Heart left ventricle (tissue), 16 donors: ENCODE measurements at regions not wholly inside any gene's neighbourhood (a gene's known extent, or its start where the extent isn't known, plus 50 kb on each side); places are given as distances from the start of the nearest gene placed in this dataset.
"Not testable (repeated sequence)": the region's sequence is repeated elsewhere in the genome, so short reads cannot be mapped to it uniquely, and the experiment has no call there.

Experiments
- ATAC-seq, 4 donors: fragments of 200-7000 bp; cut with Tn5 transposase; one replicate each; pipeline ENCODE4 v1.9.1; 2020 to 2022; ENCODE audit warnings: moderate library complexity in 4 of 4, mild to moderate bottlenecking in 3 of 4, moderate number of reproducible peaks in 1 of 4
- DNase-seq, 5 donors: peaks; one replicate each; pipeline ENCODE4 v3.0.0-alpha.2; 2020
- H3K27ac ChIP-seq, 12 donors: fragments of 200-600 bp; sonication (generic) in 4 of 12; one replicate each; pipeline versions ENCODE4 v1.5.0 to v1.8.0; 2016 to 2022; ENCODE audit warnings: mild to moderate bottlenecking in 2 of 12
- H3K27me3 ChIP-seq, 9 donors: fragments of 200-600 bp; sonication (generic) in 2 of 9; one replicate each; pipeline versions ENCODE4 v1.5.1 to v1.8.0; 2016 to 2022; ENCODE audit warnings: mild to moderate bottlenecking in 3 of 9
- H3K36me3 ChIP-seq, 9 donors: fragments of 200-600 bp; sonication (generic) in 2 of 9; one replicate each; pipeline versions ENCODE4 v1.5.0 to v1.8.0; 2018 to 2022; ENCODE audit warnings: mild to moderate bottlenecking in 2 of 9
- H3K4me1 ChIP-seq, 12 donors: fragments of 200-600 bp; sonication (generic) in 4 of 12; one replicate each; pipeline versions ENCODE4 v1.5.0 to v1.8.0; 2016 to 2022; ENCODE audit warnings: mild to moderate bottlenecking in 3 of 12
- H3K4me3 ChIP-seq, 12 donors: fragments of 200-600 bp; sonication (generic) in 4 of 12; one replicate each; pipeline versions ENCODE4 v1.5.0 to v1.8.0; 2017 to 2022; ENCODE audit warnings: mild to moderate bottlenecking in 9 of 12, moderate library complexity in 4 of 12
- H3K9me3 ChIP-seq, 12 donors: fragments of 200-600 bp; sonication (generic) in 4 of 12; one replicate each; pipeline versions ENCODE4 v1.5.0 to v1.8.0; 2016 to 2022; ENCODE audit warnings: mild to moderate bottlenecking in 1 of 12
- POLR2A ChIP-seq, 2 donors: fragments of 450-650 bp; IDR thresholded peaks; one replicate each; pipeline ENCODE4 v1.6.1; 2017; ENCODE audit warnings: antibody characterized with exemption in 2 of 2, mild to moderate bottlenecking in 2 of 2, moderate library complexity in 2 of 2
- WGBS, 4 donors: extraction: QIAGEN DNeasy Blood & Tissue Kit in 2 of 4; methylation state at CpG; one replicate each; pipeline versions ENCODE4 v1.1.5 to v1.1.7; 2013 to 2018; 5-methylcytosine and 5-hydroxymethylcytosine counted together
- intact Hi-C, 10 donors: fragments of 100-400 bp; cut with DNase I; formaldehyde crosslinking; loops; one replicate each; pipeline versions ENCODE4 v1.11.1 to v1.14.2; 2022
- TF ChIP-seq, protein P1 (sequence below), 12 donors: fragments of 200-600 bp; sonication (generic) in 4 of 12; IDR thresholded peaks; one replicate each; pipeline versions ENCODE4 v1.5.0 to v1.8.0; 2018 to 2022; ENCODE audit warnings: antibody characterized with exemption in 12 of 12, mild to moderate bottlenecking in 5 of 12
- donor health status: ischemic (EF 13 %, LVEDD 7.1; RV severe dilation, severe dysfunction).
- donor health status: healthy with polysubstance abuse.
- donor health status: DM: no; HTN: yes; CAD: no.
- donor health status: DM: no; HTN: no; CAD: no.
- donor health status: ischemic (EF 25% LVEDD 6.9; RV normal size, moderate dysfunction).
- donor health status: ischemic (EF 25% LVEDD 5.7; RV mildly dilated, moderate dysfunction).
- donor health status: healthy.
- donor health status: DM: yes; HTN: yes; CAD: no.
- donor health status: ischemic (EF 35%, LVEDD 5.7; RV mildly dilated, moderate dysfunction).
- donor health status: nonischemic (EF 11% LVEDD 7.7; RV severe dilation, severe dysfunction).
- donor health status: DM: yes; HTN: yes; CAD: no.
- donor health status: PGD.
- donor health status: ischemic (EF 29% LVEDD 5.4; RV normal size, mild dysfunction).
- donor health status: nonischemic (EF 23%, LVEDD 6.1; RV moderate dilation, normal function).

DNA sequence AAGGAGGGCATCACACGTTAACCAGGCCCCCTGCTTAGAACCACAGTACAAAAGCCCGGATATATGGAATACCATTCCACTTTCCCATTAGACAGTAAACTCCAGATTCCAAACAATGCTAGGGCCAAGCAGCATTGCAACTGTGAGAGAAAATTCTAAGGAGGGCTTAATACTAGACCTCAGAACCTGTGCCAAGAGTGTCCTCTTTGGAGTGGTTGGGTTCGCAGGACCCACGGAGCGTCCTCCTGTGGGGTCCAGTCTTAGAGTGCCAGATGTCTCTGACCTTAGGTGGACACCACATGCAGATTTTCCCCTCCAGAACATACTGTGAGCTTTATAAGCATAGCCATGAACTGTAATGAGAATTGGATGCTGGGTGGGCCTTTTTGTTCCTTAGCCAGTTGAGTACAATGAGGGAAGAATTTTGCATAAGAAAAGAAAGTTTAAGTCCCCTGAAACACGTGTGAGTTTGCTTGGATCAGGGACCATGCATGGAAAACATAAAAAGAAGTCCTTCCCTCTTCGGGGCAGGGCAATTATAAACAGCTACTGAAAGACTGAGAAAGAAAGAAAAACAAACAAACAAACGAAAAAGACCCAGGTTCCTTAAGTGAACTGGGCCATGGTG is 325.7 kb downstream of the NEK10 start:
- TF ChIP-seq, protein P1, sequence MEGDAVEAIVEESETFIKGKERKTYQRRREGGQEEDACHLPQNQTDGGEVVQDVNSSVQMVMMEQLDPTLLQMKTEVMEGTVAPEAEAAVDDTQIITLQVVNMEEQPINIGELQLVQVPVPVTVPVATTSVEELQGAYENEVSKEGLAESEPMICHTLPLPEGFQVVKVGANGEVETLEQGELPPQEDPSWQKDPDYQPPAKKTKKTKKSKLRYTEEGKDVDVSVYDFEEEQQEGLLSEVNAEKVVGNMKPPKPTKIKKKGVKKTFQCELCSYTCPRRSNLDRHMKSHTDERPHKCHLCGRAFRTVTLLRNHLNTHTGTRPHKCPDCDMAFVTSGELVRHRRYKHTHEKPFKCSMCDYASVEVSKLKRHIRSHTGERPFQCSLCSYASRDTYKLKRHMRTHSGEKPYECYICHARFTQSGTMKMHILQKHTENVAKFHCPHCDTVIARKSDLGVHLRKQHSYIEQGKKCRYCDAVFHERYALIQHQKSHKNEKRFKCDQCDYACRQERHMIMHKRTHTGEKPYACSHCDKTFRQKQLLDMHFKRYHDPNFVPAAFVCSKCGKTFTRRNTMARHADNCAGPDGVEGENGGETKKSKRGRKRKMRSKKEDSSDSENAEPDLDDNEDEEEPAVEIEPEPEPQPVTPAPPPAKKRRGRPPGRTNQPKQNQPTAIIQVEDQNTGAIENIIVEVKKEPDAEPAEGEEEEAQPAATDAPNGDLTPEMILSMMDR (IDR thresholded peaks at IDR 0.05): no peak
- no peak for TF ChIP-seq POLR2A (IDR thresholded peaks at IDR 0.05)
- DNase-seq: no peak
- H3K36me3 ChIP-seq: no peaks in the 10 kb centered on the region
- no peak for ATAC-seq
- H3K9me3 ChIP-seq: peaks cover 0 to 10% (median 0%) of the 10 kb centered on the region in 12 donors
- H3K27ac ChIP-seq: no peak overlapping the region
- H3K4me1 ChIP-seq: no peaks in the 10 kb centered on the region
- 49 to 57% (median 55%) methylated on average over 8 of the region's 8 CpGs for WGBS, 4 donors
- H3K4me3 ChIP-seq: no peak overlapping the region
- intact Hi-C loops: no loop called here
- no peaks in the 10 kb centered on the region for H3K27me3 ChIP-seq

DNA sequence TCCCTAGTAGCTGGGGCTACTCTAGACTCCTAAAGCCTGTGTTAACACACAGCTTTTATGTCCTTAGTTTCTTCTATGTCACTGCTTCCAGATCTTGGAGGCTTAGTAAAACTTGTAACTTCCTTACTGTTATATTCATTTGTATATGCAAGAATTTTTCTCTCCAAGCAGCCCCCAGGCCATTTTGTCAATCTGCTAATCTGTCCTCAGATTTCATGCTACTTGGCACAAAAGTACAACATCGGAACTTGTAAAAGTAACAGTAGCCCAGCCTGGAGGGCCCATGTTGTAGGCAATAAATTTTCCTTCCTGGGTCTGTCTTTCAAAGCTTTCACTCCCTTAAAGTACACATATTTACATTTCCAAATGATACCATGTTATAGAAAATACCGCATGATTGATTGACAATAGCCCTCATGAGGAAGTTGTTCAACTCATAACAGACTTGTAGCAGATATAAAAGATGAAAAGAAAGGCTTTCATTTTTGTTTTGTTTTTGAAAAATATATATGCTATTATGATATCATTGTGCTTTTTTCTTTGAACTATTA is 324.2 kb downstream of the NEK10 start:
- no peaks in the 10 kb centered on the region for H3K4me1 ChIP-seq
- intact Hi-C loops: no loop called here

DNA sequence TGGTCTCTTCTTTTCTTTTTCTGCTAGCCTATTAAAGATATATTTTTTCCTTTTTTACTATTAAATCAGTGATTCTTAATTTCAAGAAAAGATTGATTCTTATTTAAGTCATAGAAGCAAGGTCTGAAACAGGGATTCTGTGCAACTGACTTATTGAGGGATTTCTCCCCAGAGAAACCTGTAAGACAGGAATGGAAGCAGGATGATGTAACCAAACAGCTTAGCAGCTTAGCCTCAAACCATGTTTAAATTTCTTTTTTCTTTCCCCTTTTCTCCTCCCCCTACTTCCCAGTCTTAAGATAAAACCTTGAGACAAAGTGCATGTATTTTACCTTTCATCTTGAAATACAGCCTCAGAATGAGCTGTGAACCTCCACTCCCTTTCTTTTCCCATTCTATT is 322.8 kb downstream of the NEK10 start:
- intact Hi-C loops: no loop called here
- no peaks in the 10 kb centered on the region for H3K27me3 ChIP-seq
- peaks cover 0 to 18% (median 0%) of the 10 kb centered on the region in 12 donors for H3K9me3 ChIP-seq
- no peak overlapping the region for H3K27ac ChIP-seq
- no peaks in the 10 kb centered on the region for H3K36me3 ChIP-seq
- DNase-seq (no peak), ATAC-seq (no peak)
- H3K4me1 ChIP-seq: no peaks in the 10 kb centered on the region
- TF ChIP-seq, protein P1 (IDR thresholded peaks at IDR 0.05): no peak
- no peak for TF ChIP-seq POLR2A (IDR thresholded peaks at IDR 0.05)
- H3K4me3 ChIP-seq: no peak overlapping the region

More for the DNA sequence above, 324.2 kb downstream of the NEK10 start:
- H3K27ac ChIP-seq: no peak overlapping the region
- TF ChIP-seq, protein P1 (IDR thresholded peaks at IDR 0.05): no peak
- TF ChIP-seq POLR2A (IDR thresholded peaks at IDR 0.05): no peak
- H3K9me3 ChIP-seq: peaks cover 0 to 12% (median 0%) of the 10 kb centered on the region in 12 donors
- H3K27me3 ChIP-seq: no peaks in the 10 kb centered on the region
- H3K4me3 ChIP-seq: no peak overlapping the region
- no peak for DNase-seq
- WGBS, 4 donors: 68 to 93% (median 90%) methylated on average over 2 of the region's 2 CpGs
- no peak for ATAC-seq
- H3K36me3 ChIP-seq: no peaks in the 10 kb centered on the region

DNA sequence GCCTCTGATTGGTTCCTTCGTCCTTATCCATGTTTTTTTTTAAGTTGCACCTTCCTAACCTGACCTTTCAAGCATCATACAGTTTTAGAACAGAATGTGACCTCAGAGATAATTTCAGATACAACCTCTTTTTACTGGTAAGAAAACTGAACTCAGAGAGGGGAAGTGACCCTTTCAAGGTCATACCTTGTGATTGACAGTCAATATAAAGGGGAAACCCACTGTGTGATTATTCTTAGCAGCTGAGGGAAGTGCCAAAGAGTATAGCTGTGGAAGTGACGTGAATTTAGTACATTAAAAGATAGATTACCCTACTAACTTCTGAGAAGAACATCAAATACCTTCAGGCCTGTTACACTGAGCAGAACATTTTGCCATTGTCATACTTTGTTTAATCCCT is 319.4 kb downstream of the NEK10 start:
- no peaks in the 10 kb centered on the region for H3K4me1 ChIP-seq
- no peak overlapping the region for H3K4me3 ChIP-seq
- intact Hi-C loops: no loop called here
- TF ChIP-seq, protein P1 (IDR thresholded peaks at IDR 0.05): no peak
- no peak for TF ChIP-seq POLR2A (IDR thresholded peaks at IDR 0.05)
- ATAC-seq (no peak), DNase-seq (no peak)
- no peak overlapping the region for H3K27ac ChIP-seq
- H3K36me3 ChIP-seq: no peaks in the 10 kb centered on the region
- H3K27me3 ChIP-seq: no peaks in the 10 kb centered on the region
- 36 to 47% (median 41%) methylated on average over 2 of the region's 2 CpGs for WGBS, 4 donors
- peaks cover 0 to 47% (median 8%) of the 10 kb centered on the region in 12 donors for H3K9me3 ChIP-seq

DNA sequence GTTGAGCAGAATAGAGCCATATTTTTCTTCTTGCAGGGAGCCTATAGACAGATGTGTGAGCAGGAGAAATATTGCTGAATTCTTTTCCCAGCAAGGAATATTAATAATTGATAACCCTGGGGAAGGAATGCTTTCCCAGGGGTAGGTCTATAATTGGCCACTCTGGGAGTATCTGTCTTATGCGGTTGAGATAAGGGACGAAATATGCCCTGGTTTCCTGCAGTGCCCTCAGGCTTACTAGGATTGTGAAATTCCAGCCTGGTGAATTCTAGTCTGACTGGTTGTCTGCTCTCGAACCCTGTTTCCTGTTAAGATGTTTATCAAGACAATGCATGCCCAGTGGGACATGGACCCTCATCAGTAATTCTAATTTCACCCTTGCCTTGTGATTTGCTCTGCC is 317.7 kb downstream of the NEK10 start:
- 75 to 84% (median 77%) methylated on average over 3 of the region's 3 CpGs for WGBS, 4 donors
- H3K4me1 ChIP-seq, intact Hi-C loops, ATAC-seq, DNase-seq, H3K27me3 ChIP-seq, H3K4me3 ChIP-seq, H3K36me3 ChIP-seq, H3K27ac ChIP-seq: not testable (repeated sequence)
- H3K9me3 ChIP-seq: peaks cover 0 to 58% (median 9%) of the 10 kb centered on the region in 12 donors
